ENCODE measurements at regions not wholly inside any gene's neighbourhood (a gene's known extent, or its start where the extent isn't known, plus 50 kb on each side); places are given as distances from the start of the nearest gene placed in this dataset.
"Not testable (repeated sequence)": the region's sequence is repeated elsewhere in the genome, so short reads cannot be mapped to it uniquely, and the experiment has no call there.

DNA sequence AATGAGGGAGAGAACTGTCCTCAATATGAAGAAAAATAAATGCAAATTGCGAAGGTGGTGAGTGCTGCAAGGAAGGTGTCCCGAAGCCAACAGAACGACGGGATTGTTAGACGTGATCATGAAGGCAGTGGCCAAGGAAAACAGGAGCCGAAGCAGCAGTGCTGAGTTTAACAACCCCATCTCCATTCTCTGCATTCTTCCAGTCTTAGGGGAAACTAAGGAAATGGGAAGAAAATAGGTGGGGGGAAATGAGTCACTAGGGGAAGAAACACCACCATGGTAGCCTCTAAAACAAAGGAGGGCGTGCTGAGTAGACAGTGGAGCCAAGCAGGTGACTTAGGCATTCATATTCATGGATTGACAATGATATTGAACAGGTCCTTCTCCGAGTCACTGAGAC is 192.2 kb upstream of the AKR1E2 start:
- DNase-seq, result no peak

- no peak for DNase-seq
Observed at GRCh38 chr10:4633186-4633585, 192.8 kb upstream of the AKR1E2 start.

DNA sequence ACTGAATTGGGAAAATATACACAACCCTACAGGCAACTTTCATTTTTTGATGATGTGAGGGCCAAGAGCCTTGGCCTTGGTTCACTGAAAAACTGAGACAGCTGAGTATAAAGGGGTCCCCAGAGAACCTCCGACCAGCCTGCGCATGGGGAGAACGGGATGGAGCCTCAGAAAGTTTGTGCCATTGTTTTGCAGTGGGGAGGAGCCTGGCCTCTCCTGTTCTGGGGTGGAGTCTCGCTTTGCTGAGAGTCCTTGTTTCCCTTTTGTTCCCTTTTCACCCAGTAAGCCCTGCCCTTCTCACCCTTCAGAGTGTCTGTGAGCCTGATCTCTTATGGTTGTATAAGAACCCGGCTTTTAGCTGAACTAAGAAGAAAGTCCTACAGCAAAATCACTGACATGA is 193.2 kb upstream of the AKR1E2 start:
- DNase-seq, result no peak

- DNase-seq, result no peak
Observed at GRCh38 chr10:4626919-4627318, 199.1 kb upstream of the AKR1E2 start.

DNA sequence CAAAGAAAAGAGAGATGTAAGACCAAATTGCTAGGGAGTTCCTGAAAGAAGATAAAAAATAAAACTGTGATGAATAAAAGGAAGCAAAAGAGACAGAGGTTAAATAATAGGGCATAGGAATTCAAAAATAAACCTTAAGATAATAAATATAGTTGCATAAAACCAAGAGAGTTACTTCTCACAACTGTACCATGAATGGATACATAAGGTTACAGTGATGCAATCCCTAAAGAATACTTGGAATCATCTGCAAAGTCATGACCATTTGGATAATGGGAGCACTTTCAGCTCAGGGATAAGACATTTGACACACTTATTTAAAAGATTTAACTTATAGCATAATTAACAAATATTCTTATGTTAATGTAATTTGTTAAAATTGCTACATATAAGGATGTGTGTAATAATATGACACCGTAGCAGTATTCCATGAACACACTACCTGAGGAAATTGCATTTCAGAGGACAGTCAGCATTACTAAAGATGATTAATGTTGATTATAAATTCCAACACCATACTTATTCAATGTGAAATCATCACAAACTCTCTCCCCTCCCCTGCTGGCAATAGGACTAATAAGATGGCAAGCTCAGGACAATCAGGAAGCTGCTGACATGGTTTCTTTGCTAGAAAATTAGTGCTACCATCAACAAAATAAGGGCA is 202.1 kb upstream of the AKR1E2 start:
- no peak for DNase-seq

DNA sequence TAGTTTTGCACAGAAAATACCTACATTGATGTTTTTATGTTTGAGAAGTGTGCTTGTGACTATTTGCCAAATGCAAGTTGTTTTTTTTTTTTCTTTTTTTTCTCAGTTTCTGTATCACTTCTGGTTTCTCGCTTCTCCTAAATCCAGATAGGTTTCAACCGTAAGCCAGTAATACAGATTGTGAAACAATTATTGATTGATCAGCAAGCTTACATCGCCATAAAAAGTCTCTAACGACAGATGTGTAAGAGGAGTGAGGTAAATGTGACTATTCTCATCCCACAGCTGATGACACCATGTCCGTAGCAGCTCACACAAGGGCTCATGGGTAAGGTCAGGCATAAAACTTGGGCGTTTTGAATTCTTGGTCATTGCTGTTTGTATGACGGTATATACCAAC is 202.8 kb upstream of the AKR1E2 start:
- no peak for DNase-seq

DNA sequence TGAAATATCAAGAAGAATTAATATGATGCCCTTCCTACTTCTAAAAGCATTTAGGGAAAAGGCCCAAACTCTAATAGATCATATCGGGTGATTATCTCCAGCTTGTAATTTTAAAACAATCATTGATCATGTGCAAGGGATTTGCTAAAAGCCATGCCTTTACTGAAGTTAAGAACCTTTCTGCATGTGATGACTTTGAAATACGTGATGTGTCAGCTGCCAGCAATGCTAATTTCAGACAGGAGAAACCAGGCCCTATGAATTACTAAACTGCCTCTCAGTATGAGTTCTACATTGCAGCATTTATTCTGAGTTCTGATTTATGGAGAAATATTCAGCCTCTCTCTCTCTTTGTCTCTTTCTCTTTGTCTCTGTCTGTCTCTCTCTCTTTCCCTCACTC is 203.6 kb upstream of the AKR1E2 start:
- no peak for DNase-seq

DNA sequence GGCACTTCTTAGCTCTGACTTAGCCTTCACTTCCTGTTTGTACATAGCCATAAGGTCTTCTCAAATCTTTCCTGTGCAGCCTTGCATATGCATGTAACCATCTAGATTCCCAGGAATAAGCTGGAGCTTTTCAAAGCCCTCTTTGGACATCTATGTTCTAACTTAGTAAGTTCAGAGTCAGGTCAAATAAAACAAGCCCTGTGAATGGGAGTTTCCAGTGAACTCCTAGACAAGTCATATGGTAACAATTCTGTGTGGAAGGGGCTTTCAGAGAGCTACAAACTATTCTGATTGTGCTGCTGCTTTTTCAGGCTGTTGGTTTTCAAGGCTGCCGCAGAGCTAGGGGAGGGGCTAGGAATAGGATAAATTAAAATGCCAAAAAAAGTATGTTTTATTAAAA is 208.4 kb upstream of the AKR1E2 start:
- no peak for DNase-seq

DNA sequence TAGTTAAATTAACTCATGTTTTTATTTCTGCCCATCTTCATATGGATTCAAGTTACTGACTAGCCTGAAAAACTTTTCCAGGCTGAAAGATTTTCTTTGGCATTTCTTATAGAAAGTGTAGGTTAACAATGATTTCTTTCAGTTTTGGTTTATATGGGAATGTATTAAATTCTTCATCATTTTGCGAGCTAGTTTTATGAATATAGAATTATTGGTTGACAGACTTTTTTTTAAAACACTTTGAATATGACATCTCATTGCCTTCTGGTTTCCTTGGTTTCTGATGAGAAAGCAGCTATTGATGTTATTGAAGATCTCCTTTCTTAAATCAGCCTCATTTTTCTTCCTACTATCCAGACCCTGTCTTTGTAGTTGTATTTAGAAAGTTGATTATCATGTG is 211.0 kb upstream of the AKR1E2 start:
- no peak for DNase-seq

- DNase-seq, result no peak
Observed at GRCh38 chr10:4609251-4609650, 216.8 kb upstream of the AKR1E2 start.

DNA sequence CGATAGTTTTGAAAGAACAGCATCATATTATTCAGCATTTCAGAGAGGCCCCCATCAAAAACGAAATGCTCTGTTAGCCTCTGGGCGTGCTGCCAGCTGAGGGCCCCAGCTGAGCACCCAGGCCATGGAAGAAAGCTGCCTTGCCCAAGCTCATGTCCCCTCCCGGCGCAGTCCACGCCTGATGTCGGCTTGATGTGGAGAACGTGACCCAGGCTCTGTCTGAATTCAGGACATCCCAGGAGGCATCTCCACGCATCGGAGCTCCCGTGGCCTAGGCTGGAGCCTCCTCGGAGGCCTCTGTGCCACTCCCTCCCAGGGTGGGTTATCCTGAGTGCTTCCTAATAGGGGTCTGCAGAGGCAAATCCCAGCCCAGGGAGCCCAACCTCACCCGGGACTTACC is 218.3 kb upstream of the AKR1E2 start:
- DNase-seq, result no peak

DNA sequence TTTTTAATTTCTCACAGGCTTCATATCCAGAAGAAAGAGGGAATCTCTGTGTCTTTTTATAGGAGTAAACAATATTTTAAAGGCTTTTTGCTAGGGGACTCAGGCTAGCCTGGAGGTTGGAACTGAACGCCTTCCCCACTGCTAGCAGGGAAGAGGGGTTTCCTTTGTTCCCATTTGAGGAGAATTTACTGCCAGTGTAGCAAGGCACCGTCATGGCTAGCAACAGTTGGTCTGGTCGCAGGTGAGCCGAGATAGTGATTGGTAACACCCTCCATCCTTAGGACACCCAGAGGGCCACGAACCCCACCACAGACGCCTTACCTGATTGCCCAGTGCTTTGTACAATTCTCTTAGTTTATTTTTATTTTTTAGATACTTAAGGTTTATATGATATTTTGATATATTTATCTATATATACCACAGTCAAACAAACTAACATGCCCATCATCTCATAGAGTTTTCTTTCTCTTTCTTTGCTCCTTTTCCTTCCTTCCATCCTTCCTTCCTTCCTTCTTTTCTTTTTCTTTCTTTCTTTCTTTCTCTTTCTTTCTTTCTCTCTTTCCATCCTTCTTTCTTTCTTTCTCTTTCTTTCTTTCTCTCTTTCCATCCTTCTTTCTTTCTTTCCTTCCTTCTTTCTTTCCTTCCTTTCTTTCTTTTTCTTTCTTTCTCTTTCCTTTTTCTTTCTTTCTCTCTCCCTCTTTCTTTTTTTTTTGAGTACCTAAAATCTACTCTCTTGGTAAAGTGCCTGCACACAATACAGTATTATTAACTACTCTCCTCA is 219.0 kb upstream of the AKR1E2 start:
- no peak for DNase-seq

- DNase-seq, result no peak
Observed at GRCh38 chr10:4602764-4603491, 223.1 kb upstream of the AKR1E2 start.

DNA sequence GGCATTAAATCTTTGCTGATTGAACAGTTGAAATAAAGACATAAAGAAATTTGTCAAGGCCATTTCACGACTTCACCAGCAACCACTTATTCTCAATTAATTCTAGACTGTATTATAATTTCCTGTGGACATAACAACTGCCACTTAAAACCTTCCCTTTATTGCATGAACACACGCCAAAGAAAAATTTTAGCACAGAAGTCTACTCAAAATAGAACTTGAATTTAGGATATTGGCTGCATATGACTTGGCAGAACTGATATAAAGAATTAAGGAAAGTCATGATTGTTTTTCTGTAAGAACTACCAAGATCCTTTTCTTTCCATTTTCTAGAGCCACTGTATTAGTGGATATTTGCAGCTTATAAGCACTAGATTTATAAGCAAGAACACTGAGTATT is 226.5 kb upstream of the AKR1E2 start:
- no peak for DNase-seq

DNA sequence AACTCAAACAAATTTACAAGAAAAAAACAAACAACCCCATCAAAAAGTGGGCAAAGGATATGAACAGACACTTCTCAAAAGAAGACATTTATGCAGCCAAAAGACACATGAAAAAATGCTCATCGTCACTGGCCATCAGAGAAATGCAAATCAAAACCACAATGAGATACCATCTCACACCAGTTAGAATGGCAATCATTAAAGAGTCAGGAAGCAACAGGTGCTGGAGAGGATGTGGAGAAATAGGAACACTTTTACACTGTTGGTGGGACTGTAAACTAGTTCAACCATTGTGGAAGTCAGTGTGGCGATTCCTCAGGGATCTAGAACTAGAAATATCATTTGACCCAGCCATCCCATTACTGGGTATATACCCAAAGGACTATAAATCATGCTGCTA is 228.1 kb upstream of the AKR1E2 start:
- DNase-seq, result not testable (repeated sequence)

GRCh38 chr10:4596951-4597350 is 229.1 kb upstream of the AKR1E2 start:
- DNase-seq, result no peak

DNA sequence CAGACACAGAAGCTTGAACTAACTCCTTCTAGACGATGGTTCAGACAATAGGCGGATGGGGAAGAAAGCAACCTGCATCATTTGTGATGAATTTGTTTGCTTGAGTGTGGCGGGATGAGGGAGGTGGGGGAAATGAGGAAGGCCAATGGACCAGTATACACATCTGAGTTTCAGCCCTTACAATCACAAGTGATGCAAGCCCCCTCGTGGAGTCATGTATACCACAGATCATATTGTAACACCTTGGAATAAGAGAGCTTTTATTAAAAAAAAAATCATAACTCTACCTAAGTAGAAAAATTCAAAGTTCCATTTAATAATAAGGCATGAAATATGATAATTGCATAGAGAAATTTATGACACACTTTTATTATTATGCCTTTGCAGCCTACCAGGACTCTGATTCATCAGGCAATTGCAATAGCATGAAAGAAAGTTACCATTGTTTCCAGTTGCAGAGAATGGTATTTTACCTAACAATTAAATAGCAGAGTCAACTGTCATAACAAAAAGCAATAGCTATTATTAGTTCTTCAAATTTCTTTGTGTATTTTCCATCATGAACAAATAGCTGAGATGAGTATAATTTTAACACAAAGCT is 230.2 kb upstream of the AKR1E2 start:
- no peak for DNase-seq

DNA sequence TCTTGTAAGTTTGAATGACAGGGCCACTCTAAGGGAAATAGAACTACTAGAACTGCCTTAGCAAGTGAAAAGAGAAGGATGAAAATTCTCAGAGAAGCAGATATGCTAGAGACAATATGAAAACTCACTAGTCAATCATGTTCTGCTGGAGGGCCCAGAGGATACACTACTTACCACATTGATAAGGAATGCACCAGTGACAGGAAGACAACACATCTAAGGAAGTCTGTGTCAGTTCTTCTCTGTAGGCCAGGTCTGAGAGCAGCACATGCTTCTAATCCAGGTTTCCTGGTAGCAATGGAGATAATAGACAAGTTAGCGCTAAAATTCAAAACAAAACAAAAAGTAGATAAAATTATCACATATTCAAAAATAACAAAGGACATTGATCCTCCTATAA is 235.2 kb upstream of the AKR1E2 start:
- no peak for DNase-seq

GRCh38 chr10:4588824-4589223 is 237.2 kb upstream of the AKR1E2 start:
- DNase-seq, result no peak

- DNase-seq, result no peak
Observed at GRCh38 chr10:4587466-4587865, 238.5 kb upstream of the AKR1E2 start.

DNA sequence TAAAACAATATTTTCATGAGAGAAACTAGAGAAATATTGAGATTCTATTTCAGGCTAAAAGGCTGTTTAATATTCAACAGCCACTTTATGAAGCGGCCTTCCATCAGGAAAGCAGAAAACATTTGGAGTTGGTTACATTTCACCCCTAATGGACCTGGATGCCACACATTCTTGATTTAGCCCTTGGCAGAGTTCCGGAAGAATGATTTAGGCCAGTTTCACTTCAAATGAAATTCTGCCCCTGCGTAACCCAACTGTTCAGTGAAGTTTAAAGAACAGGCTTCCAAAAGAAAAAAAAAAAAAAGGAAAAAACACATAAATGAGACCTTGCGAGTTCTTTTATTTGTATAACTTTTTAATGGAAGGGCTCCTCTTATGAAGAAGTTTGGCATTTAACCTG is 239.2 kb upstream of the AKR1E2 start:
- DNase-seq, result no peak

DNA sequence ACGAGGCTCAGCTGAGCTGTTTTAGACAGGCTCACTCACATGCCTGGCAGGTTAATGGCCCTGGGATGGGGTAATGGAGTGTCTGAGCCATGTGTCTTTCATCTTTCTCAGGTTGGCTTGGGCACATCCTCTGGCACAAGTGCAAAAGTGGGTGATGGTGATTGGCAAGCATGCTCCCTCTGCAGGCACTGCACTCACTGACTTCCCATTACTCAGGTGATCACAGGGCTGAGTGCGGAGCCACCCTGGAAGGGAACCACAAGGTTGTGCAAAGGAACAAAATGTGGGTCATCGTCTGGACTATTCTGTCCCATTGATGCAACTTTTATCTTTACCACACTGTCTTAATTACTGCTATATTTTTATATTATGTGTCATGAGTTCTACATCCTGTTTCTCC is 244.1 kb upstream of the AKR1E2 start:
- no peak for DNase-seq

GRCh38 chr10:4579844-4580243 is 246.2 kb upstream of the AKR1E2 start:
- no peak for DNase-seq

- DNase-seq, result no peak
Observed at GRCh38 chr10:4576206-4576605, 249.8 kb upstream of the AKR1E2 start.
